ENCODE measurements at regions not wholly inside any gene's neighbourhood (a gene's known extent, or its start where the extent isn't known, plus 50 kb on each side); places are given as distances from the start of the nearest gene placed in this dataset.

DNA sequence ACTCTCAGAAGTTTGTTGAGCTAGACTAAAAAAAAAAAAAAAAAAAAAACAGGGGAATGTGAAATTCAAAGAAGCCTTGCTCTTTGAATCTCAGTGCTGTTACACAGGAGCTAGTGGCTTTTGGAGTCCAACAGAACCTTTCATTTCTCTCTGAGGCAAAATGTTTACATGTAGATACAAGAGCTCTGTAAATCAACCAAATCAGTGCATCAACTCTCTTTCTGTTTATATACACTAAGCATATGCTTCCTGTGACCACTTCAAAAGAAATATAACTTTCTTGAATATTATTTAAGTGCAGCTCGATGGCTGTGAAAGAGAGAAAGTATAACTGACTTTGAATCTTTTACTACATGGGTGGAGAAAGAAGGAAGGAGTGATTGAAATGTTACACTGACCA, 115.3 kb upstream of the ITGA1 start:
- in situ Hi-C loops (cut with HindIII; ENCODE audit: low pct_ligation_motif_present, low sequenced_read_pairs) = loop anchor here (25.0 kb wide), 1 partner anchor 1710 kb away; no protein-coding TSS in a partner anchor
- no peaks in the 10 kb centered on the region for H3K27me3 ChIP-seq (replicated peaks)
- no peak for DNase-seq
- no peak overlapping the region for H3K27ac ChIP-seq
- H3K36me3 ChIP-seq (replicated peaks) = no peaks in the 10 kb centered on the region
- TF ChIP-seq, protein P1, sequence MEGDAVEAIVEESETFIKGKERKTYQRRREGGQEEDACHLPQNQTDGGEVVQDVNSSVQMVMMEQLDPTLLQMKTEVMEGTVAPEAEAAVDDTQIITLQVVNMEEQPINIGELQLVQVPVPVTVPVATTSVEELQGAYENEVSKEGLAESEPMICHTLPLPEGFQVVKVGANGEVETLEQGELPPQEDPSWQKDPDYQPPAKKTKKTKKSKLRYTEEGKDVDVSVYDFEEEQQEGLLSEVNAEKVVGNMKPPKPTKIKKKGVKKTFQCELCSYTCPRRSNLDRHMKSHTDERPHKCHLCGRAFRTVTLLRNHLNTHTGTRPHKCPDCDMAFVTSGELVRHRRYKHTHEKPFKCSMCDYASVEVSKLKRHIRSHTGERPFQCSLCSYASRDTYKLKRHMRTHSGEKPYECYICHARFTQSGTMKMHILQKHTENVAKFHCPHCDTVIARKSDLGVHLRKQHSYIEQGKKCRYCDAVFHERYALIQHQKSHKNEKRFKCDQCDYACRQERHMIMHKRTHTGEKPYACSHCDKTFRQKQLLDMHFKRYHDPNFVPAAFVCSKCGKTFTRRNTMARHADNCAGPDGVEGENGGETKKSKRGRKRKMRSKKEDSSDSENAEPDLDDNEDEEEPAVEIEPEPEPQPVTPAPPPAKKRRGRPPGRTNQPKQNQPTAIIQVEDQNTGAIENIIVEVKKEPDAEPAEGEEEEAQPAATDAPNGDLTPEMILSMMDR (IDR thresholded peaks at IDR 0.05; ENCODE audit: low read depth, low read length, missing control alignments) = no peak
- H3K4me3 ChIP-seq (ENCODE audit: low read depth, low read length) = no peak overlapping the region

DNA sequence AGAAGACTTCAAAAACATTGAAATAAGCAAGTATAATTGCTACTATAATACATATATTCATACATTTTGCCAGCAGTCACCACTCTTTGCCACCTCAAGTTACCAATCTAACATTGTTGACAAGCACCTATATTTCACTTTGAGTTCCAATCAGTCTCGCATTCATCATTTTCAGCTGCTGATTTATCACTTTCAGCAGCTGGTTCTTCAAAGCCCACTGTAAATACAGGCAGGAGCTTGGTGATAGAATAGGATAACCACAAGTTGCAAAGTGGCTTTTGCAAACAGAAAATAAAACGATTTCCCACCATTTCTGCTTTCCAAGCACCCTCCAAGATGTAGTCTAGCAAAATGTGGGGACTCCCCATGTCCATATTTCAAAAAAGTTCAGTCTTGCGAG, 114.2 kb upstream of the ITGA1 start:
- in situ Hi-C loops (cut with HindIII; ENCODE audit: low pct_ligation_motif_present, low sequenced_read_pairs) = loop anchor here (25.0 kb wide), 1 partner anchor 1711 kb away; no protein-coding TSS in a partner anchor
- no peak for DNase-seq
- TF ChIP-seq, protein P1 (IDR thresholded peaks at IDR 0.05; ENCODE audit: low read depth, low read length, missing control alignments) = no peak
- Histone ChIP-seq H3K36me3 (replicated peaks) (no peaks in the 10 kb centered on the region), H3K27ac (no peak overlapping the region), H3K27me3 (replicated peaks) (no peaks in the 10 kb centered on the region), H3K4me3 (ENCODE audit: low read depth, low read length) (no peak overlapping the region)

DNA sequence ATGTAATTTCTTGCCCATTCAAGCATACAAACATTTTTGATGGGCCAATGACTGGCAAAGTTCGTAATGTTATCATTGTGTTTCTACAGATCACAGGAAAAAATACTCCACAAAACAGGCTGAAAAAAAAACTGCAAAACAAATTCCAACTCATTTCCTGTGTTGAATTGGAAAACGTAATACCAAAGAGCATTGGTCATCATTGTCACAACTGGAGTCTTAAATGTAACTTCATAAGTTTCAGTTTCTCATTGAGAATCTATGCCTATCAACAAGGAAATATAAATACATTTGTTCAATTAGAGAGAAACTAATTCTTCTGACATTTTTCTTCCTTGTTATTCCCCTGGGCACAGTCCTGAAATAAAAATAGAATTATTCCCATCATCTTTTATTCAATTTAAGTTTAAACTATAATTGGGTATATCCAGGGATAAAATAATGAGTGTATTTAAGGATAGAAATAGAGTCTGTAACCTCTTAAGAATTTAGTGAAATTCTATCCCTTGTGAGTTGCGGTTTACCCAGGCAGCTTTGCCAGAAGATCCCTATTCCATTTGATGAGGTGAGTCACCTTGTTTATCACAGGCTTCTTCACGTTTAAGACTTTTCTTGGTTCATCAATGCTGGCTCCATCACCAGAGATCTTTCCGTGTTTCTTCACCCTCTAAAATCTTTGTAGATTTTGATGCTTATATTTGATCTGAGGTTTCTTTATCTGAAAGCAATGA, 112.7 kb upstream of the ITGA1 start:
- TF ChIP-seq, protein P1 (IDR thresholded peaks at IDR 0.05; ENCODE audit: low read depth, low read length, missing control alignments) = no peak
- H3K27ac ChIP-seq = peak overlapping the region; percentile 54
- H3K4me3 ChIP-seq (ENCODE audit: low read depth, low read length) = no peak overlapping the region
- in situ Hi-C loops (cut with HindIII; ENCODE audit: low pct_ligation_motif_present, low sequenced_read_pairs) = loop anchor here (25.0 kb wide), 1 partner anchor 1713 kb away; no protein-coding TSS in a partner anchor
- H3K27me3 ChIP-seq (replicated peaks) = no peaks in the 10 kb centered on the region
- no peaks in the 10 kb centered on the region for H3K36me3 ChIP-seq (replicated peaks)
- DNase-seq = peak; percentile 88

DNA sequence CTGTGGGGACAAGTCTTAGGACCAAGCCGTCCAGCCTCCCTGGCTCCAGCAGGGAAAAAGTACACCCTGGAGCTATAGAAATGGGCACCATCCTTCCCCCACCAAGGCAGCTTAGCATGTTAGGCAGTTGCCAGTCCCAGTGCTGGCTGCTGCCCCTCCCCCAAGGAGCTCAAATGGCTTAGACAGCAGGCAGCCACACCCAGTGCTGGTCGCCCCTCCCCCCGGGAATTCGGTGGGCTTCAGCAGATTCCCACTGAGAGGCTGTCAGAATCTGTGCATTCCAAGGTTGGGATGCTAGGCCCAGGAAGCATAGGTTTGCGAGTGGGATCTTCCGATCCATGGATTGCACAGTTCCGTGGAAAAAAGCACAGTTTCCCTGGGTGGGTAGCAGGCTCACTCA, 105.2 kb upstream of the ITGA1 start:
- no peak overlapping the region for H3K4me3 ChIP-seq (ENCODE audit: low read depth, low read length)
- DNase-seq = no peak
- no peaks in the 10 kb centered on the region for H3K36me3 ChIP-seq (replicated peaks)
- TF ChIP-seq, protein P1 (IDR thresholded peaks at IDR 0.05; ENCODE audit: low read depth, low read length, missing control alignments) = no peak
- no peaks in the 10 kb centered on the region for H3K27me3 ChIP-seq (replicated peaks)
- in situ Hi-C loops (cut with HindIII; ENCODE audit: low pct_ligation_motif_present, low sequenced_read_pairs) = no loop called here
- no peak overlapping the region for H3K27ac ChIP-seq

DNA sequence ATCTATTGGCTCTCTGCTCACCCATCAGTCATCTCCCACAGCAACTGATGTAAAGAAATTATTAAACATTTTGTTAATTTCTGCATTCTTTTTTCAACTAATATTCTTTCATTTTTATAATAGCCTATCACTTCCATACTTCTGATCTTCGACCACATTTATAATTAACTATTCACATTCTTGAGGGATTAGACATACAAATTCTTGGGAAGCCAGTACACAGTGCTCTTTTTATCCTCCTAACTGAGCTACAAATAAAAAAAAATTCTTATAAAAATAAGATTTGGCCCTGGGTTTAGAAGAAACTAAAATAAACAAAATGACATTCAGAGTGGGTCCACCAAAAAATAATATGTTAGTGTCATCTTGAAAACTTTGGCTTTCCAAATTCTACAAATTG, 103.7 kb upstream of the ITGA1 start:
- in situ Hi-C loops (cut with HindIII; ENCODE audit: low pct_ligation_motif_present, low sequenced_read_pairs) = no loop called here
- Histone ChIP-seq H3K4me3 (ENCODE audit: low read depth, low read length) (no peak overlapping the region), H3K27me3 (replicated peaks) (no peaks in the 10 kb centered on the region), H3K36me3 (replicated peaks) (no peaks in the 10 kb centered on the region), H3K27ac (no peak overlapping the region)
- TF ChIP-seq, protein P1 (IDR thresholded peaks at IDR 0.05; ENCODE audit: low read depth, low read length, missing control alignments) = no peak
- no peak for DNase-seq

DNA sequence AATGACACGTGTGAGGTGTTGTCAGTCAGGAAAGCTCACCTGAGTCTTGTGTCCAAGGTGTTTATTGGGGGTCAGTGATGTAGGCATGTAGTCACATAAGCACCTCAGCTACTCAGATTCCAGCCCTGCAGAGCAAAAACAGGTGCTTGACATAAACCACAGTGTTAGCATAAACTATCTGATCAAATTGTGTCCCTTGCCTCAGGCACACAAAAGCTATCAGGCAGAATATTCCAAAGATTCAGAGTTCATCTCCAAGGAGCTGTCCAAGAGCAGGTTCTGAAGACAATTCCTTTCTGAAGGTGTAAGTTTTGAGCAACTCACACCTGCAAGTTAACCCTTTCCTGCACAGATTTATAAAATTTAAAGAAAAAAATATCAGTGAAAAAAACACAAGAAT, 102.2 kb upstream of the ITGA1 start:
- TF ChIP-seq, protein P1 (IDR thresholded peaks at IDR 0.05; ENCODE audit: low read depth, low read length, missing control alignments) = no peak
- in situ Hi-C loops (cut with HindIII; ENCODE audit: low pct_ligation_motif_present, low sequenced_read_pairs) = no loop called here
- no peak for DNase-seq

More for the DNA sequence above, 102.2 kb upstream of the ITGA1 start:
- H3K27me3 ChIP-seq (replicated peaks) = no peaks in the 10 kb centered on the region
- H3K27ac ChIP-seq = no peak overlapping the region
- H3K36me3 ChIP-seq (replicated peaks) = no peaks in the 10 kb centered on the region
- H3K4me3 ChIP-seq (ENCODE audit: low read depth, low read length) = no peak overlapping the region
